ENCODE measurements at regions not wholly inside any gene's neighbourhood (a gene's known extent, or its start where the extent isn't known, plus 50 kb on each side); places are given as distances from the start of the nearest gene placed in this dataset.
"Not testable (repeated sequence)": the region's sequence is repeated elsewhere in the genome, so short reads cannot be mapped to it uniquely, and the experiment has no call there.

DNA sequence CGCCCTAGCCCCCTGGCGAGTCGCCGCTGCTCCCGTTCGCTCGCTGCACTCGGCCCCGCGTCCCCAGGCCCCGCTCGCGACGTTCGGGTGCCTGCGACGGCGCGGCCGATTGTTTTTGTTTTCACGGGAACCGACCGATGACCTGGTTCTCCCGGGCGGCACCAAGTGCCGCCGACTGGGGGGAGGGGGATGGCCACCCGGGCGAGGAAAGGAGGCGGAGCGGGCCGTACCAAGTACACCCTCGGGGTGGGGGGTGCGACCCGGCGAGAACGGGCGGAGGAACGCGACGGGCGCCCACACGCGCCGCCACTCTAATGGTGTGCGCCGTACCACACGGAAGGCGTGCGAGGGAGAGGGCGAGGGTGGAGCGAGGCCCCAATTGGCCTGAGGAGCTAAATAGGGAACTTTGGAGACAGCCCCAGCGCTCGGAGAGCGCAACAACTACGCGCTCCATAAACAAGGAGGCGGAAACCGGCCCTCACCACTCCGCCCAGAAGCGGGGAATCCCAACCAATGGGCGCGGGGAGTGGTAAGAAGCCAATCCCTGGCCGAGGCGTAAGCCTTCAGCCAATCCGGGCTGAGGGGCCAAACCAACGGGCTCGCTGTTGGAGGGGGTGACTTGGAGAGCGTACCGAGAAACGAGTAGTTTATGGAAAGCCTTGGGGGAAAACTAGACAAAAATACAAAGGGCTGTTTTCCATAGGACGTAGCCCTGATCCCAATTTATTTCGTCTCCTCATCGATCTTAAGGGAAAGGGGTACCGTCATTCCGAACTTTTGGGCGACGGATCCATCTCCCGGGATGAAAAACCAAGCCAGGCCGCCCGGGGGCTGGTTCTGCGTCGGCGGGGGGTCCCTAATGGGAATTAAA is 54.8 kb upstream of the PLGLB1 start:
- peak; percentile 60 for TF ChIP-seq POLR2AphosphoS5 (IDR thresholded peaks at IDR 0.05; ENCODE audit: low read depth)
- TF ChIP-seq, protein P1, sequence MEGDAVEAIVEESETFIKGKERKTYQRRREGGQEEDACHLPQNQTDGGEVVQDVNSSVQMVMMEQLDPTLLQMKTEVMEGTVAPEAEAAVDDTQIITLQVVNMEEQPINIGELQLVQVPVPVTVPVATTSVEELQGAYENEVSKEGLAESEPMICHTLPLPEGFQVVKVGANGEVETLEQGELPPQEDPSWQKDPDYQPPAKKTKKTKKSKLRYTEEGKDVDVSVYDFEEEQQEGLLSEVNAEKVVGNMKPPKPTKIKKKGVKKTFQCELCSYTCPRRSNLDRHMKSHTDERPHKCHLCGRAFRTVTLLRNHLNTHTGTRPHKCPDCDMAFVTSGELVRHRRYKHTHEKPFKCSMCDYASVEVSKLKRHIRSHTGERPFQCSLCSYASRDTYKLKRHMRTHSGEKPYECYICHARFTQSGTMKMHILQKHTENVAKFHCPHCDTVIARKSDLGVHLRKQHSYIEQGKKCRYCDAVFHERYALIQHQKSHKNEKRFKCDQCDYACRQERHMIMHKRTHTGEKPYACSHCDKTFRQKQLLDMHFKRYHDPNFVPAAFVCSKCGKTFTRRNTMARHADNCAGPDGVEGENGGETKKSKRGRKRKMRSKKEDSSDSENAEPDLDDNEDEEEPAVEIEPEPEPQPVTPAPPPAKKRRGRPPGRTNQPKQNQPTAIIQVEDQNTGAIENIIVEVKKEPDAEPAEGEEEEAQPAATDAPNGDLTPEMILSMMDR (IDR thresholded peaks at IDR 0.05; ENCODE audit: insufficient read depth, low read length) = not testable (repeated sequence)
- TF ChIP-seq, protein P2, sequence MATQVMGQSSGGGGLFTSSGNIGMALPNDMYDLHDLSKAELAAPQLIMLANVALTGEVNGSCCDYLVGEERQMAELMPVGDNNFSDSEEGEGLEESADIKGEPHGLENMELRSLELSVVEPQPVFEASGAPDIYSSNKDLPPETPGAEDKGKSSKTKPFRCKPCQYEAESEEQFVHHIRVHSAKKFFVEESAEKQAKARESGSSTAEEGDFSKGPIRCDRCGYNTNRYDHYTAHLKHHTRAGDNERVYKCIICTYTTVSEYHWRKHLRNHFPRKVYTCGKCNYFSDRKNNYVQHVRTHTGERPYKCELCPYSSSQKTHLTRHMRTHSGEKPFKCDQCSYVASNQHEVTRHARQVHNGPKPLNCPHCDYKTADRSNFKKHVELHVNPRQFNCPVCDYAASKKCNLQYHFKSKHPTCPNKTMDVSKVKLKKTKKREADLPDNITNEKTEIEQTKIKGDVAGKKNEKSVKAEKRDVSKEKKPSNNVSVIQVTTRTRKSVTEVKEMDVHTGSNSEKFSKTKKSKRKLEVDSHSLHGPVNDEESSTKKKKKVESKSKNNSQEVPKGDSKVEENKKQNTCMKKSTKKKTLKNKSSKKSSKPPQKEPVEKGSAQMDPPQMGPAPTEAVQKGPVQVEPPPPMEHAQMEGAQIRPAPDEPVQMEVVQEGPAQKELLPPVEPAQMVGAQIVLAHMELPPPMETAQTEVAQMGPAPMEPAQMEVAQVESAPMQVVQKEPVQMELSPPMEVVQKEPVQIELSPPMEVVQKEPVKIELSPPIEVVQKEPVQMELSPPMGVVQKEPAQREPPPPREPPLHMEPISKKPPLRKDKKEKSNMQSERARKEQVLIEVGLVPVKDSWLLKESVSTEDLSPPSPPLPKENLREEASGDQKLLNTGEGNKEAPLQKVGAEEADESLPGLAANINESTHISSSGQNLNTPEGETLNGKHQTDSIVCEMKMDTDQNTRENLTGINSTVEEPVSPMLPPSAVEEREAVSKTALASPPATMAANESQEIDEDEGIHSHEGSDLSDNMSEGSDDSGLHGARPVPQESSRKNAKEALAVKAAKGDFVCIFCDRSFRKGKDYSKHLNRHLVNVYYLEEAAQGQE (IDR thresholded peaks at IDR 0.05; ENCODE audit: insufficient replicate concordance, low read depth) = peak; percentile 11
- TF ChIP-seq SPI1 (IDR thresholded peaks at IDR 0.05; ENCODE audit: borderline replicate concordance, low read depth); GABPA (IDR thresholded peaks at IDR 0.05; ENCODE audit: low read depth): not testable (repeated sequence)
